ENCODE measurements at regions not wholly inside any gene's neighbourhood (a gene's known extent, or its start where the extent isn't known, plus 50 kb on each side); places are given as distances from the start of the nearest gene placed in this dataset.
A peak's percentile ranks its signal among the peaks of the same experiment; 100 is the strongest.
"Not testable (repeated sequence)": the region's sequence is repeated elsewhere in the genome, so short reads cannot be mapped to it uniquely, and the experiment has no call there.

- DNase-seq (ENCODE audit: low spot score): no peak
Measured at GRCh38 chr12:127944211-127944899, 322.6 kb upstream of the TMEM132C start.

GRCh38 chr12:127957001-127957660 is 309.8 kb upstream of the TMEM132C start:
- no peak for DNase-seq (ENCODE audit: low spot score)

DNA sequence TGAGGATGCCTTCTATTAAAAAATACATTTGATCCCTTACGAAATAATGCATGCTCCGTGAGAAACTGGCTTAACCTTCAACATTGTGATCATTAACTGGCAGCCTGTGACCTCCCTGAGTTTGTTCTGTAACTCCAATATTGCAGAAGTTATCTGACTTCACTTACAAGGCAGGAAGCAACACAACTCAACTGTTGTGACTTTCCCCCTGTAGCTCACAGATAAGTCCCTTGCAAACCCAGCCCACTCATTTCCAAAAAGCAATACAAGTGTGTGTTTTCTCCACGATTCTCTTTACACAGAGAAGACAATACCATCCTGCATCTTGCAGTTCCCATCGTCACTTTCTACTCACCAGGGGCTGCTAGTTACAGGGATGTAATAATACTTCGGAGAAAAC is 304.7 kb upstream of the TMEM132C start:
- DNase-seq (ENCODE audit: low spot score): no peak

- DNase-seq (ENCODE audit: low spot score): no peak
Measured at GRCh38 chr12:127963933-127964332, 303.0 kb upstream of the TMEM132C start.

DNA sequence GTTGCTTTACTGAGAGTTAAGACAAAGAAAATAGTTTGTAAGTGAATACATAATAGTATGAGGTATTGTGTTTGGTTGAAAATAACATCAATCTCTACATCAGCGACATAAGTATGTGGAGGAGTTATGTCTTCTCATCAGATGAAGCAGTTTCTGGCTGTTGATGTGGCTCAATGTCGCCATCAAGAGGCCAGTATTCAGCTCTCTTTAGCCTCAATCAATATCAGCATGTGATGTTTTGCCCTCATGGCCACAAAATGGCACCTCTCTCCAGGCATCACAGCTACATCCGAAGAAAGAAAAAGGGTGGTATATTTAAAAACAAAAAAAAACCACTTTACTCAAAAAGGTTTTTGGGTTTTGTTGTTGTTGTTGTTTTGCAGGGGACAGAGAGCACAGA is 302.3 kb upstream of the TMEM132C start:
- peak; percentile 20 for DNase-seq (ENCODE audit: low spot score)

DNA sequence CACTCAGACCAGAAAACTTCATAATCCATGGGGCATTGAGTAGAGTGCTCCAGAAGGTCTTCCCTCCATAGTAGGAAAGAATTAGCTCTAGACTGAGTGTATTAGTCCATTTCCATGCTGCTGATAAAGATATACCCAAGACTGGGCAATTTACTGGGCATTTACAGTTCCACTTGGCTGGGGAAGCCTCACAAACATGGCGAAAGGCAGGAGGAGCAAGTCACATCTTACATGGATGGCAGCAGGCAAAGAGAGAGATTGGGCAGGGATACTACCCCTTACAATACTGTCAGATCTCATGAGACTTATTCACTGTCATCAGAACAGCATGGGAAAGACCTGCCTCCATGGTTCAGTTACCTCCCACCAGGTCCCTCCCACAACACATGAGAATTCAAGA is 300.6 kb upstream of the TMEM132C start:
- DNase-seq (ENCODE audit: low spot score): no peak

DNA sequence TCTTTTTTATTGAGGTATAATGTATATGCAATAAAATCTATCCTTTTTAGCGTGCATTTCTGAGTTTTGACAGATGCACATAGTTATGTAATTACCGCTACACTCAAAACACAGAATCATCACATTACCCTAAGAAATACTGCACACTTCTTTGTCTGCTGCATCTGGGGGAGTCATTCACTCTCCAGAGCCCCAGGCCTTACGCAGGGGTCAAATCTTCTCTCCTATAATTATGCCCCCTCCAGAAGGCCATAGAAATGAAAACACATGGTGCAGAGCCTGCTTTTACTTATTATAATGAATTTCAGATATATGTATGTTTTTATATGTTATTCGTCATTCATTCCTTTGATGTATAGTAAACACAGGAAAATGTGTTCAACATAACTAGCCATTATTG is 296.5 kb upstream of the TMEM132C start:
- DNase-seq (ENCODE audit: low spot score): no peak

- DNase-seq (ENCODE audit: low spot score): no peak
Measured at GRCh38 chr12:127980585-127980984, 286.4 kb upstream of the TMEM132C start.

DNA sequence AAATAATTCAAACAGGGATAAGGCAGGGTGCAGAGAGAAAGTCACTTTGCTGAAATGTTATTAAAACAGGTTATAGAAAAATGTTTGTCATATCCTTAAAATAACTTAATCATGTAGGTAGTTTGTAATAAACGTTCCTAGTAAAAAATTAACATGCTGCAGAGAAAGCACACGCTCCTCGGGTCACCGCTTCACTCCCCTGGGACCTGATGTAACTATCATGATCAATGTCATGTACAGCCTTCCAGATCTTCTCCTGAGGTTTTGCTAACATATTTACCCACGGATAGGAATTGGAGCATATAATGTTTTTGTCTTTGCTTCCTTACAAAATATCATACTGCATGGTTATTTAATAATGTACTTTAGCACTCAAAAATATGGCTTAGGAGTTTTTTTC is 285.1 kb upstream of the TMEM132C start:
- no peak for DNase-seq (ENCODE audit: low spot score)

- not testable (repeated sequence) for DNase-seq (ENCODE audit: low spot score)
Measured at GRCh38 chr12:127983213-127983791, 283.7 kb upstream of the TMEM132C start.

- no peak for DNase-seq (ENCODE audit: low spot score)
Measured at GRCh38 chr12:127984386-127985055, 282.4 kb upstream of the TMEM132C start.

GRCh38 chr12:127987199-127987901 is 279.6 kb upstream of the TMEM132C start:
- peak; percentile 40 for DNase-seq (ENCODE audit: low spot score)

GRCh38 chr12:127991485-127991884 is 275.5 kb upstream of the TMEM132C start:
- no peak for DNase-seq (ENCODE audit: low spot score)

DNA sequence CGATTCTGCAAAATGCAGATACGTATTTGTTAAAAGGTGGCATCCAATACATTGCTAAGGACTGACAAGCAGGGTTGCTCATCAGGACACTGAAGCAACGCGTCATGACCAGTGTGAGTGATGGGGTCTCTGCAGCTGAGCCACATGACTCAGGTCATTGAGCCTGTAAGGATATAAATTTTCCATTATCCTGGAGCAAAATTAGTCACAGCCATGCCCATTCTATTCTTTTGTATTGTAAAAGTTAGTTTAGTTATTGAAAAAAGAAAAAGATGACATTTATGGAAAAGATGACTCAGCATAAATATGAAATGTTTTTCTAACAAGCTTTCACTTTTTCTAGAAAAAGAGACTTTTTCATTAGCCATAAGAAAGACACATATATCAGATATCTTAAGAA is 268.0 kb upstream of the TMEM132C start:
- DNase-seq (ENCODE audit: low spot score): peak; percentile 58

DNA sequence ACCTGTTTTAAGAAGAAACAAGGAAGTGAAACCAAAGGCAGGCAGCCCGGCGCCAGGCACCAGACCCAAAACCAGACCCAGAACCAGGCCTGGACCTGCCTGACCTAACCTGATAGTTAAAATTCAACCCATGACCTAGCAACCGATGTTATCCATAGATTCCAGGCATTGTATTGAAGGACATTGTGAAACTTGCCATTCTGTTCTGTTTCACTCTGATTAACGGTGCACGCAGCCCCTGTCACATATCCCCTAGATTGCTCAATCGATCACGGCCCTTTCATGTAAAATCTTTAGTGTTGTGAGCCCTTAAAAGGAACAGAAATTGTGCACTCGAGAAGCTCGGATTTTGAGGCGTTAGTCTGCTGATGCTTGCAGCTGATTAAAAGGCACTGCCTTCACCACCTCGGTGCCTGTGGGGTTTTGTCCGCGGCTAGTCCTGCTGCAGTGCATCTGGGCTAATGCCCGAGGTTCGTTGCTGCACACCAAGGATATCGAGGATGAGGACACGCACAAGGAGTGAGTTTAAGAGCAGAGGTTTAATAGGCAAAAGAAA is 262.5 kb upstream of the TMEM132C start:
- DNase-seq (ENCODE audit: low spot score): no peak

- DNase-seq (ENCODE audit: low spot score): no peak
Measured at GRCh38 chr12:128007250-128007649, 259.7 kb upstream of the TMEM132C start.

DNA sequence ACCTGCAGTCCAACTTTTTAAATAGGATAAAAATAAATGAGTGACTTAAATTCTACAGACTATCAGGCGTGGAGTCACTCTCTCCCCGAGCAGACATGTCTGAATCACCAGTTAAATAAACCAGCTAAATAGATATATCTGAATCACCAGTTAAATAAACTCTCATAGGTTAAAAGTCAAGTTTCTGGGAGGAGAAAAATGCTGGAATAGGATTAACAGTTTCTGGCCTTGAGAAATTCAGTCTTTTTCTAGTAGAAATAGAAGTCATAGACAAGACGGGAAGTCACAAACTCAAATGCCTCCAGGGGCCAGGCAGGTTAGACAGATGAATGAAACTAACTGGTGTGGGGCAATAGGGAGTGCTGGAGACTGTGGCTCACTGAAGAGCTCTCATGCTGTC is 258.6 kb upstream of the TMEM132C start:
- DNase-seq (ENCODE audit: low spot score): no peak

GRCh38 chr12:128009108-128009507 is 257.9 kb upstream of the TMEM132C start:
- no peak for DNase-seq (ENCODE audit: low spot score)

- DNase-seq (ENCODE audit: low spot score): no peak
Measured at GRCh38 chr12:128012110-128012509, 254.9 kb upstream of the TMEM132C start.

DNA sequence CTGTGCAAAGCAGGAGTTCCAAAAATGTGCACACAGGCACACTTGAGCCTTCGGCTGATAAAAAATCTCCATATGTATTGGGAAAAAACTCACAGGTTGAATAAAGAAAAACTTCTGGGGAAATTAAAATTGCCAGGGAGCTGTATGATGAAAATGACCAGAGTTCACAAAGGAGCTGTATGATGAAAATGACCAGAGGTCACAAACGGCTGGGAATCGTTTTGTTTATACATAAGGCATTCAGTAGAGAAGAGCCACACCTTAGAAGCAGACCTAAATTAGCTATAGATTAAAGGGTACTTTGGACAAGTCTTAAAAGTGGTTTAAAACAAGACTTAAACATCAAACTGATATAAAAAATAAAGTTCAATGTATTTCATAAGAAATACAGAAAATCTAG is 251.7 kb upstream of the TMEM132C start:
- DNase-seq (ENCODE audit: low spot score): no peak

GRCh38 chr12:128018067-128018466 is 248.9 kb upstream of the TMEM132C start:
- no peak for DNase-seq (ENCODE audit: low spot score)

- no peak for DNase-seq (ENCODE audit: low spot score)
Measured at GRCh38 chr12:128019996-128020544, 246.9 kb upstream of the TMEM132C start.
